Endothelial cell of umbilical vein (primary cell): ENCODE measurements at regions not wholly inside any gene's neighbourhood (a gene's known extent, or its start where the extent isn't known, plus 50 kb on each side); places are given as distances from the start of the nearest gene placed in this dataset.

ENCODE experiments used
- CTCF ChIP-seq, 2 donors: IDR thresholded peaks; 1 replicate in 1 of 2; 2 replicates in 1 of 2; pipeline ENCODE4 v1.5.1; 2011; ENCODE audit warnings: low read length in 2 of 2, mild to moderate bottlenecking in 2 of 2, moderate library complexity in 2 of 2, control low read depth in 1 of 2, inconsistent platforms in 1 of 2, low read depth in 1 of 2; ENCODE audit not compliant: insufficient read depth in 1 of 2; ENCODE audit errors: extremely low read depth in 1 of 2
- EZH2 ChIP-seq: IDR thresholded peaks from 2 replicates; pipeline ENCODE4 v1.6.1; 2012; ENCODE audit warnings: borderline replicate concordance, low read depth, mild to moderate bottlenecking, moderate library complexity, low read length, inconsistent platforms; ENCODE audit not compliant: severe bottlenecking
- POLR2A ChIP-seq: IDR thresholded peaks from 2 replicates; pipeline ENCODE4 v1.6.1; 2012; ENCODE audit warnings: low read depth, mild to moderate bottlenecking, control low read depth, low read length
- POLR2AphosphoS5 ChIP-seq: IDR thresholded peaks from 2 replicates; pipeline ENCODE4 v1.6.1; 2012; ENCODE audit warnings: low read depth, mild to moderate bottlenecking, control low read depth, low read length, moderate library complexity; ENCODE audit not compliant: insufficient read depth
- TF ChIP-seq, protein P1 (sequence below): IDR thresholded peaks from 2 replicates; pipeline ENCODE4 v1.6.1; 2011; ENCODE audit not compliant: insufficient read depth, insufficient read length

- TF ChIP-seq POLR2A (no peak), CTCF (IDR thresholded peaks at IDR 0.05; ENCODE audit: extremely low read depth in 1 of 2, insufficient read depth in 1 of 2, low read depth in 1 of 2, low read length in 2 of 2) (no peak), POLR2AphosphoS5 (no peak), EZH2 (no peak)
- TF ChIP-seq, protein P1, sequence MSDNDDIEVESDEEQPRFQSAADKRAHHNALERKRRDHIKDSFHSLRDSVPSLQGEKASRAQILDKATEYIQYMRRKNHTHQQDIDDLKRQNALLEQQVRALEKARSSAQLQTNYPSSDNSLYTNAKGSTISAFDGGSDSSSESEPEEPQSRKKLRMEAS: no peak
Observed at GRCh38 chr6:3625149-3625979, 126.1 kb downstream of the PXDC1 start.
